Neural progenitor cell (in vitro differentiated cells): ENCODE measurements at regions not wholly inside any gene's neighbourhood (a gene's known extent, or its start where the extent isn't known, plus 50 kb on each side); places are given as distances from the start of the nearest gene placed in this dataset.

Experiments used
- DNase-seq: peaks from one replicate; pipeline ENCODE4 v3.0.0-alpha.2; 2016; ENCODE audit warnings: low spot score
- H2AFZ ChIP-seq: fragments of 200-600 bp; sonication (generic); replicated peaks from 2 replicates; pipeline ENCODE4 v1.6.1; 2016; ENCODE audit warnings: antibody characterized with exemption
- H3F3A ChIP-seq: fragments of 200-600 bp; sonication (generic); 2 replicates; pipeline ENCODE4 v1.6.1; 2016; ENCODE audit warnings: antibody characterized with exemption, low read depth
- H3K27ac ChIP-seq: fragments of 200-600 bp; sonication (generic); 2 replicates; pipeline ENCODE4 v1.5.1; 2016; ENCODE audit warnings: mild to moderate bottlenecking
- H3K27me3 ChIP-seq: fragments of 200-600 bp; sonication (generic); 2 replicates; pipeline ENCODE4 v1.6.1; 2016; ENCODE audit warnings: mild to moderate bottlenecking, moderate library complexity
- H3K36me3 ChIP-seq: fragments of 200-600 bp; sonication (generic); 2 replicates; pipeline ENCODE4 v1.5.1; 2016
- H3K4me1 ChIP-seq: fragments of 200-600 bp; sonication (generic); 2 replicates; pipeline ENCODE4 v1.6.1; 2016; ENCODE audit warnings: mixed run types
- H3K4me2 ChIP-seq: fragments of 200-600 bp; sonication (generic); 2 replicates; pipeline ENCODE4 v1.6.1; 2016
- H3K4me3 ChIP-seq: fragments of 200-600 bp; sonication (generic); 2 replicates; pipeline ENCODE4 v1.5.1; 2016
- H3K79me2 ChIP-seq: fragments of 200-600 bp; sonication (generic); 2 replicates; pipeline ENCODE4 v1.6.1; 2016; ENCODE audit warnings: low read depth
- H3K9ac ChIP-seq: fragments of 200-600 bp; sonication (generic); 2 replicates; pipeline ENCODE4 v1.6.1; 2016
- H3K9me3 ChIP-seq: fragments of 200-600 bp; sonication (generic); 2 replicates; pipeline ENCODE4 v1.5.1; 2016; ENCODE audit warnings: low read depth
- H4K20me1 ChIP-seq: fragments of 200-600 bp; sonication (generic); 2 replicates; pipeline ENCODE4 v1.6.1; 2016; ENCODE audit warnings: low read depth
- H3K27ac Mint-ChIP-seq: 3 replicates; pipeline ENCODE4 v1.8.0; 2021; ENCODE audit warnings: mixed read lengths
- H3K27me3 Mint-ChIP-seq: 2 replicates; pipeline ENCODE4 v1.8.0; 2022; ENCODE audit warnings: low read depth, mild to moderate bottlenecking, inconsistent platforms, moderate library complexity, mixed read lengths; ENCODE audit not compliant: insufficient read depth
- H3K36me3 Mint-ChIP-seq: 3 replicates; pipeline ENCODE4 v1.8.0; 2021; ENCODE audit warnings: mixed read lengths
- H3K4me1 Mint-ChIP-seq: 3 replicates; pipeline ENCODE4 v1.8.0; 2021; ENCODE audit warnings: mixed read lengths
- H3K4me3 Mint-ChIP-seq: 3 replicates; pipeline ENCODE4 v1.8.0; 2021; ENCODE audit warnings: mild to moderate bottlenecking, moderate library complexity, mixed read lengths
- H3K9me3 Mint-ChIP-seq: 3 replicates; pipeline ENCODE4 v1.8.0; 2020; ENCODE audit warnings: mixed read lengths
- CTCF ChIP-seq: fragments of 200-600 bp; sonication (generic); IDR thresholded peaks from 2 replicates; pipeline ENCODE4 v1.5.1; 2017; ENCODE audit warnings: antibody characterized with exemption, mild to moderate bottlenecking
- EZH2 ChIP-seq: fragments of 200-600 bp; sonication (generic); IDR thresholded peaks from 2 replicates; pipeline ENCODE4 v1.6.1; 2017; ENCODE audit warnings: antibody characterized with exemption, mild to moderate bottlenecking, moderate library complexity
- EZH2phosphoT487 ChIP-seq: fragments of 200-600 bp; sonication (generic); IDR thresholded peaks from 2 replicates; pipeline ENCODE4 v1.6.1; 2017; ENCODE audit warnings: antibody characterized with exemption

GRCh38 chr1:208829595-208829994 lies 585.4 kb upstream of the PLXNA2 start:
- H2AFZ ChIP-seq: no peak overlapping the region
- no peak for DNase-seq
- H3K4me3 ChIP-seq: no peak overlapping the region
- no peaks in the 10 kb centered on the region for H3K9me3 Mint-ChIP-seq
- peaks cover 29% of the 10 kb centered on the region for H3K4me1 ChIP-seq
- H3K4me2 ChIP-seq: no peak overlapping the region
- peaks cover 4% of the 10 kb centered on the region for H3F3A ChIP-seq
- H3K36me3 ChIP-seq: no peaks in the 10 kb centered on the region
- no peaks in the 10 kb centered on the region for H3K36me3 Mint-ChIP-seq
- H3K27me3 Mint-ChIP-seq: no peaks in the 10 kb centered on the region
- H3K27me3 ChIP-seq: no peaks in the 10 kb centered on the region
- H3K4me1 Mint-ChIP-seq: peaks cover 18% of the 10 kb centered on the region
- no peaks in the 10 kb centered on the region for H3K9me3 ChIP-seq
- no peak overlapping the region for H3K27ac Mint-ChIP-seq
- no peak overlapping the region for H3K4me3 Mint-ChIP-seq
- H4K20me1 ChIP-seq: no peaks in the 10 kb centered on the region
- H3K27ac ChIP-seq: no peak overlapping the region
- H3K79me2 ChIP-seq: no peaks in the 10 kb centered on the region
- no peak overlapping the region for H3K9ac ChIP-seq
- no peak for TF ChIP-seq EZH2phosphoT487
- no peak for TF ChIP-seq CTCF
- TF ChIP-seq EZH2: no peak

- Histone ChIP-seq H3K4me3 (peak overlapping the region; percentile 25), H3F3A (peaks cover 18% of the 10 kb centered on the region), H3K79me2 (no peaks in the 10 kb centered on the region), H3K27ac (peak overlapping the region; percentile 52), H3K4me1 (peaks cover 31% of the 10 kb centered on the region), H3K9ac (no peak overlapping the region), H2AFZ (peak overlapping the region; percentile 27), H3K27me3 (peaks cover 11% of the 10 kb centered on the region), H3K9me3 (no peaks in the 10 kb centered on the region), H3K36me3 (no peaks in the 10 kb centered on the region), H3K4me2 (peak overlapping the region; percentile 69), H4K20me1 (no peaks in the 10 kb centered on the region)
- TF ChIP-seq EZH2: no peak
- TF ChIP-seq EZH2phosphoT487: no peak
- TF ChIP-seq CTCF: no peak
- Mint-ChIP-seq H3K27ac (peak overlapping the region; percentile 86), H3K27me3 (no peaks in the 10 kb centered on the region), H3K9me3 (no peaks in the 10 kb centered on the region), H3K36me3 (no peaks in the 10 kb centered on the region), H3K4me1 (peaks cover 34% of the 10 kb centered on the region), H3K4me3 (peak overlapping the region; percentile 36)
- DNase-seq: peak; percentile 44
Observed at GRCh38 chr1:208834381-208835096, 590.4 kb upstream of the PLXNA2 start.

DNA sequence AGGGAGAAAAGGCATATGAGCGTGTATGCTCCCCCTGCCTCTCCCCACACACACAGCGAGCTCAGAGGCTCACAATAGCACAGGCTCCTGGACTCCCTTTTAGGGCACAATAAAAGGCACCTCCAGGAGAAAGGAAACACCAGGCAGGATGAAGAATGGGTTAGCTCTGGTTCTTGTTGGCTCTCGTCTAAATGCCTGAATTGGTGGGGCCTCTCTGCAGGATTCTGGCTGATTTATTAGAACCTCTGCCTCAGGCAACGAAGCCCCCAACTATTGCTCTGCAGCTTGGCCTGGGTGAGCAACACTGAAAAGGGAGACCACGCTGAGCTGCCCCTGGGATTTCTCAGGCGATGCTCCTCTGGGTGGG lies 590.9 kb upstream of the PLXNA2 start:
- peak overlapping the region; percentile 25 for H3K4me3 ChIP-seq
- peak; percentile 59 for DNase-seq

More for the DNA sequence above, 590.9 kb upstream of the PLXNA2 start:
- Histone ChIP-seq H3K27ac (peak overlapping the region; percentile 52), H3K4me2 (peak overlapping the region; percentile 69), H3K4me1 (peaks cover 31% of the 10 kb centered on the region), H2AFZ (peak overlapping the region; percentile 27), H3F3A (peaks cover 18% of the 10 kb centered on the region), H3K79me2 (no peaks in the 10 kb centered on the region), H3K9ac (no peak overlapping the region), H4K20me1 (no peaks in the 10 kb centered on the region), H3K9me3 (no peaks in the 10 kb centered on the region), H3K36me3 (no peaks in the 10 kb centered on the region), H3K27me3 (peaks cover 16% of the 10 kb centered on the region)
- Mint-ChIP-seq H3K4me1 (peaks cover 34% of the 10 kb centered on the region), H3K9me3 (no peaks in the 10 kb centered on the region), H3K27me3 (no peaks in the 10 kb centered on the region), H3K4me3 (peak overlapping the region; percentile 58), H3K27ac (peak overlapping the region; percentile 89), H3K36me3 (no peaks in the 10 kb centered on the region)
- TF ChIP-seq EZH2: no peak
- TF ChIP-seq CTCF: no peak
- no peak for TF ChIP-seq EZH2phosphoT487
